Loucy (cell line): ENCODE measurements at regions not wholly inside any gene's neighbourhood (a gene's known extent, or its start where the extent isn't known, plus 50 kb on each side); places are given as distances from the start of the nearest gene placed in this dataset.

Source experiments
- H2AFZ ChIP-seq: fragments of 200-600 bp; sonication (generic); 2 replicates; pipeline ENCODE4 v1.6.0; 2016; ENCODE audit warnings: antibody characterized with exemption, mild to moderate bottlenecking, low read length, moderate library complexity
- H3F3A ChIP-seq: fragments of 200-600 bp; 2 replicates; pipeline ENCODE4 v1.6.0; 2016; ENCODE audit warnings: antibody characterized with exemption, low read depth, mild to moderate bottlenecking
- H3K27me3 ChIP-seq: fragments of 200-600 bp; sonication (generic); 2 replicates; pipeline ENCODE4 v1.6.1; 2014; ENCODE audit warnings: low read length, mild to moderate bottlenecking; ENCODE audit not compliant: insufficient read depth, poor library complexity, severe bottlenecking
- H3K36me3 ChIP-seq: fragments of 200-600 bp; sonication (generic); 2 replicates; pipeline ENCODE4 v1.6.1; 2016; ENCODE audit warnings: low read length; ENCODE audit not compliant: insufficient read depth
- H3K4me1 ChIP-seq: fragments of 200-600 bp; sonication (generic); 2 replicates; pipeline ENCODE4 v1.5.1; 2014; ENCODE audit warnings: low read length, mild to moderate bottlenecking; ENCODE audit not compliant: insufficient read depth, poor library complexity, severe bottlenecking
- H3K4me2 ChIP-seq: fragments of 200-600 bp; sonication (generic); 2 replicates; pipeline ENCODE4 v1.6.0; 2014; ENCODE audit warnings: antibody characterized with exemption, low read length, low read depth, mild to moderate bottlenecking; ENCODE audit not compliant: poor library complexity, severe bottlenecking
- H3K4me3 ChIP-seq: fragments of 200-600 bp; sonication (generic); 2 replicates; pipeline ENCODE4 v1.5.1; 2014; ENCODE audit warnings: low read length, mild to moderate bottlenecking, mixed read lengths; ENCODE audit not compliant: poor library complexity, severe bottlenecking
- H3K79me2 ChIP-seq: fragments of 200-600 bp; sonication (generic); 2 replicates; pipeline ENCODE4 v1.6.1; 2014; ENCODE audit warnings: low read length; ENCODE audit not compliant: insufficient read depth
- H3K9ac ChIP-seq: fragments of 200-600 bp; sonication (generic); 2 replicates; pipeline ENCODE4 v1.6.0; 2014; ENCODE audit warnings: mild to moderate bottlenecking, low read depth, low read length, moderate library complexity; ENCODE audit not compliant: poor library complexity, severe bottlenecking
- H3K9me2 ChIP-seq: fragments of 200-600 bp; sonication (generic); replicated peaks from 2 replicates; pipeline ENCODE4 v1.6.1; 2016; ENCODE audit warnings: low read depth, low read length, mixed read lengths
- H3K9me3 ChIP-seq: fragments of 200-600 bp; sonication (generic); 2 replicates; pipeline ENCODE4 v1.6.1; 2014; ENCODE audit warnings: mild to moderate bottlenecking, antibody characterized with exemption, low read length, low read depth; ENCODE audit not compliant: insufficient read depth
- H4K20me1 ChIP-seq: fragments of 200-600 bp; sonication (generic); 2 replicates; pipeline ENCODE4 v1.6.0; 2014; ENCODE audit warnings: antibody characterized with exemption, low read length, mild to moderate bottlenecking; ENCODE audit not compliant: insufficient read depth, poor library complexity, severe bottlenecking
- CTCF ChIP-seq: fragments of 200-600 bp; sonication (generic); conservative IDR thresholded peaks from 2 replicates; pipeline ENCODE4 v1.5.1; 2014; ENCODE audit warnings: mild to moderate bottlenecking, antibody characterized with exemption, low read length
- EZH2phosphoT487 ChIP-seq: fragments of 200-600 bp; IDR thresholded peaks from 2 replicates; pipeline ENCODE4 v1.6.1; 2018; ENCODE audit warnings: antibody characterized with exemption, mild to moderate bottlenecking, moderate library complexity, borderline replicate concordance

GRCh38 chr16:65355706-65356105 is 233.8 kb upstream of the CDH11 start:
- no peak overlapping the region for H3K9ac ChIP-seq
- no peaks in the 10 kb centered on the region for H3F3A ChIP-seq
- H3K9me2 ChIP-seq, result no peaks in the 10 kb centered on the region
- H3K27me3 ChIP-seq, result no peaks in the 10 kb centered on the region
- no peaks in the 10 kb centered on the region for H3K4me1 ChIP-seq
- H3K79me2 ChIP-seq, result no peaks in the 10 kb centered on the region
- TF ChIP-seq EZH2phosphoT487, result no peak
- TF ChIP-seq CTCF, result no peak
- no peak overlapping the region for H2AFZ ChIP-seq
- no peaks in the 10 kb centered on the region for H4K20me1 ChIP-seq
- no peak overlapping the region for H3K4me2 ChIP-seq
- H3K36me3 ChIP-seq, result no peaks in the 10 kb centered on the region
- H3K9me3 ChIP-seq, result no peaks in the 10 kb centered on the region
- H3K4me3 ChIP-seq, result no peak overlapping the region

GRCh38 chr16:65353183-65353582 is 231.3 kb upstream of the CDH11 start:
- TF ChIP-seq EZH2phosphoT487 (no peak), CTCF (no peak)
- Histone ChIP-seq H2AFZ (no peak overlapping the region), H3K4me1 (no peaks in the 10 kb centered on the region), H3K27me3 (no peaks in the 10 kb centered on the region), H3F3A (no peaks in the 10 kb centered on the region), H3K79me2 (no peaks in the 10 kb centered on the region), H3K4me2 (no peak overlapping the region), H3K9ac (no peak overlapping the region), H3K36me3 (no peaks in the 10 kb centered on the region), H4K20me1 (no peaks in the 10 kb centered on the region), H3K9me2 (no peaks in the 10 kb centered on the region), H3K9me3 (no peaks in the 10 kb centered on the region), H3K4me3 (no peak overlapping the region)

GRCh38 chr16:65349626-65350025 is 227.8 kb upstream of the CDH11 start:
- Histone ChIP-seq H3K4me1 (no peaks in the 10 kb centered on the region), H3K9ac (no peak overlapping the region)

More at GRCh38 chr16:65349626-65350025, 227.8 kb upstream of the CDH11 start:
- no peak overlapping the region for H3K4me2 ChIP-seq
- no peak overlapping the region for H3K4me3 ChIP-seq
- no peaks in the 10 kb centered on the region for H3K27me3 ChIP-seq
- TF ChIP-seq CTCF (no peak), EZH2phosphoT487 (no peak)
- no peak overlapping the region for H2AFZ ChIP-seq
- no peaks in the 10 kb centered on the region for H3K9me3 ChIP-seq
- H3K79me2 ChIP-seq, result no peaks in the 10 kb centered on the region
- no peaks in the 10 kb centered on the region for H3F3A ChIP-seq
- H3K36me3 ChIP-seq, result no peaks in the 10 kb centered on the region
- H3K9me2 ChIP-seq, result no peaks in the 10 kb centered on the region
- no peaks in the 10 kb centered on the region for H4K20me1 ChIP-seq
